Gastroesophageal sphincter (tissue), 3 donors: ENCODE measurements at regions not wholly inside any gene's neighbourhood (a gene's known extent, or its start where the extent isn't known, plus 50 kb on each side); places are given as distances from the start of the nearest gene placed in this dataset.

Source experiments
- CTCF ChIP-seq, 4 experiments: fragments of 200-600 bp in 2 of 4; fragments of 450-650 bp in 2 of 4; sonication (generic) in 1 of 4; IDR thresholded peaks; one replicate each; pipeline ENCODE4 v1.5.1; 2017 to 2019; ENCODE audit warnings: antibody characterized with exemption in 4 of 4, mild to moderate bottlenecking in 2 of 4, moderate library complexity in 2 of 4
- EP300 ChIP-seq: sonication (generic); formaldehyde crosslinking; IDR thresholded peaks from one replicate; pipeline ENCODE4 v1.6.1; 2017; ENCODE audit warnings: antibody characterized with exemption, mild to moderate bottlenecking
- POLR2A ChIP-seq, 2 donors: fragments of 450-650 bp; IDR thresholded peaks; one replicate each; pipeline ENCODE4 v1.6.1; 2017; ENCODE audit warnings: antibody characterized with exemption in 2 of 2, mild to moderate bottlenecking in 2 of 2, moderate library complexity in 1 of 2
- POLR2AphosphoS5 ChIP-seq: sonication (generic); formaldehyde crosslinking; IDR thresholded peaks from one replicate; pipeline ENCODE4 v1.6.1; 2017; ENCODE audit warnings: antibody characterized with exemption

GRCh38 chr5:56297851-56298250 is 64.7 kb upstream of the ANKRD55 start:
- no peak for TF ChIP-seq CTCF (IDR thresholded peaks at IDR 0.05)
- no peak for TF ChIP-seq POLR2AphosphoS5
- TF ChIP-seq EP300: no peak
- no peak for TF ChIP-seq POLR2A (IDR thresholded peaks at IDR 0.05)
